Heart left ventricle (tissue), 13 donors: ENCODE measurements at regions not wholly inside any gene's neighbourhood (a gene's known extent, or its start where the extent isn't known, plus 50 kb on each side); places are given as distances from the start of the nearest gene placed in this dataset.

ENCODE experiments used
- POLR2A ChIP-seq, 2 donors: fragments of 450-650 bp; IDR thresholded peaks; one replicate each; pipeline ENCODE4 v1.6.1; 2017; ENCODE audit warnings: antibody characterized with exemption in 2 of 2, mild to moderate bottlenecking in 2 of 2, moderate library complexity in 2 of 2
- TF ChIP-seq, protein P1 (sequence below), 12 donors: fragments of 200-600 bp; sonication (generic) in 4 of 12; IDR thresholded peaks; one replicate each; pipeline versions ENCODE4 v1.5.0 to v1.8.0; 2018 to 2022; ENCODE audit warnings: antibody characterized with exemption in 12 of 12, mild to moderate bottlenecking in 5 of 12
- donor health status: ischemic (EF 13 %, LVEDD 7.1; RV severe dilation, severe dysfunction).
- donor health status: DM: no; HTN: yes; CAD: no.
- donor health status: DM: no; HTN: no; CAD: no.
- donor health status: ischemic (EF 25% LVEDD 6.9; RV normal size, moderate dysfunction).
- donor health status: ischemic (EF 25% LVEDD 5.7; RV mildly dilated, moderate dysfunction).
- donor health status: ischemic (EF 35%, LVEDD 5.7; RV mildly dilated, moderate dysfunction).
- donor health status: nonischemic (EF 11% LVEDD 7.7; RV severe dilation, severe dysfunction).
- donor health status: DM: yes; HTN: yes; CAD: no.
- donor health status: PGD.
- donor health status: ischemic (EF 29% LVEDD 5.4; RV normal size, mild dysfunction).
- donor health status: nonischemic (EF 23%, LVEDD 6.1; RV moderate dilation, normal function).

- TF ChIP-seq POLR2A (IDR thresholded peaks at IDR 0.05) = no peak
- TF ChIP-seq, protein P1, sequence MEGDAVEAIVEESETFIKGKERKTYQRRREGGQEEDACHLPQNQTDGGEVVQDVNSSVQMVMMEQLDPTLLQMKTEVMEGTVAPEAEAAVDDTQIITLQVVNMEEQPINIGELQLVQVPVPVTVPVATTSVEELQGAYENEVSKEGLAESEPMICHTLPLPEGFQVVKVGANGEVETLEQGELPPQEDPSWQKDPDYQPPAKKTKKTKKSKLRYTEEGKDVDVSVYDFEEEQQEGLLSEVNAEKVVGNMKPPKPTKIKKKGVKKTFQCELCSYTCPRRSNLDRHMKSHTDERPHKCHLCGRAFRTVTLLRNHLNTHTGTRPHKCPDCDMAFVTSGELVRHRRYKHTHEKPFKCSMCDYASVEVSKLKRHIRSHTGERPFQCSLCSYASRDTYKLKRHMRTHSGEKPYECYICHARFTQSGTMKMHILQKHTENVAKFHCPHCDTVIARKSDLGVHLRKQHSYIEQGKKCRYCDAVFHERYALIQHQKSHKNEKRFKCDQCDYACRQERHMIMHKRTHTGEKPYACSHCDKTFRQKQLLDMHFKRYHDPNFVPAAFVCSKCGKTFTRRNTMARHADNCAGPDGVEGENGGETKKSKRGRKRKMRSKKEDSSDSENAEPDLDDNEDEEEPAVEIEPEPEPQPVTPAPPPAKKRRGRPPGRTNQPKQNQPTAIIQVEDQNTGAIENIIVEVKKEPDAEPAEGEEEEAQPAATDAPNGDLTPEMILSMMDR (IDR thresholded peaks at IDR 0.05) = no peak
These were observed 1559.6 kb downstream of the TECRL start for GRCh38 chr4:62849696-62850095.
